SK-N-MC (cell line): ENCODE measurements at regions not wholly inside any gene's neighbourhood (a gene's known extent, or its start where the extent isn't known, plus 50 kb on each side); places are given as distances from the start of the nearest gene placed in this dataset.

Experiments
- EZH2 ChIP-seq: fragments of 200-600 bp; sonication (generic); IDR thresholded peaks from one replicate; pipeline ENCODE4 v1.6.1; 2017; ENCODE audit warnings: antibody characterized with exemption
- FOXP2 ChIP-seq: optimal IDR thresholded peaks from 2 replicates; pipeline ENCODE3; 2011; ENCODE audit warnings: mild to moderate bottlenecking, moderate library complexity; ENCODE audit not compliant: insufficient read depth; ENCODE audit errors: extremely low read length, control extremely low read depth
- POLR2AphosphoS5 ChIP-seq: IDR thresholded peaks from 2 replicates; pipeline ENCODE4 v1.6.1; 2012; ENCODE audit warnings: mild to moderate bottlenecking, low read depth, low read length, borderline replicate concordance

DNA sequence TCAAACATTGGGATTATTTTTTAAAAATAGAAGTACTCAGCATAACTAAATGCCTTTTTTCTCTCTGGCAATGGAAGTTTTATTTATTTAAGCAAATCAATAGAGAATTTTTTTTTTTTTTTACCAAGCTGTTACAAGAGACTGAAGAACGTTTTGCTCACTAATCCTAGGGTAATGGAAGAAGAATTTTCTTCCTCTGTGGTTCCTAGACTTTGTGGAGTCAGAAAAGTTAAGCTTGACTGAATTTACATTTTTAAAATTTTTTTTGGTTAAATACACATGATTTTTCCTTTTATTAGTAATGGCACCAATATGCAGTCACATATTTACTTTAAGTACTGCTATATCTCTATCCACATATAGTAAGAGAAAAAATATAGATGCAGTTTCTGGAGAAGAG is 189.8 kb downstream of the PCSK1 start:
- TF ChIP-seq EZH2 (no peak), POLR2AphosphoS5 (no peak), FOXP2 (no peak)
